Mesenteric fat pad (tissue), 1 donor: ENCODE measurements at regions not wholly inside any gene's neighbourhood (a gene's known extent, or its start where the extent isn't known, plus 50 kb on each side); places are given as distances from the start of the nearest gene placed in this dataset.

Experiments used
- DNase-seq: peaks from one replicate; pipeline ENCODE4 v3.0.0-alpha.2; 2020; ENCODE audit warnings: low spot score
- donor health status: DM: yes; HTN: yes; CAD: no.

GRCh38 chr3:195004512-195005250 is 266.3 kb downstream of the XXYLT1 start:
- DNase-seq: no peak

GRCh38 chr3:195005251-195005620 is 265.7 kb downstream of the XXYLT1 start:
- DNase-seq: no peak

- no peak for DNase-seq
Observed at GRCh38 chr3:195005759-195006510, 265.0 kb downstream of the XXYLT1 start.

- DNase-seq: no peak
Observed at GRCh38 chr3:195007151-195007550, 263.8 kb downstream of the XXYLT1 start.

GRCh38 chr3:195007766-195008165 is 263.2 kb downstream of the XXYLT1 start:
- DNase-seq: no peak

GRCh38 chr3:195008816-195009215 is 262.1 kb downstream of the XXYLT1 start:
- DNase-seq: no peak

GRCh38 chr3:195009616-195010015 is 261.3 kb downstream of the XXYLT1 start:
- DNase-seq: no peak

GRCh38 chr3:195010551-195011100 is 260.3 kb downstream of the XXYLT1 start:
- no peak for DNase-seq

GRCh38 chr3:195011231-195011834 is 259.6 kb downstream of the XXYLT1 start:
- DNase-seq: no peak

- DNase-seq: no peak
Observed at GRCh38 chr3:195012100-195012499, 258.9 kb downstream of the XXYLT1 start.

- DNase-seq: no peak
Observed at GRCh38 chr3:195012571-195012970, 258.4 kb downstream of the XXYLT1 start.

- no peak for DNase-seq
Observed at GRCh38 chr3:195013411-195014361, 257.3 kb downstream of the XXYLT1 start.

GRCh38 chr3:195015021-195015420 is 255.9 kb downstream of the XXYLT1 start:
- DNase-seq: no peak

GRCh38 chr3:195017151-195017550 is 253.8 kb downstream of the XXYLT1 start:
- peak; percentile 12 for DNase-seq
